Esophagus muscularis mucosa (tissue), 3 donors: ENCODE measurements at regions not wholly inside any gene's neighbourhood (a gene's known extent, or its start where the extent isn't known, plus 50 kb on each side); places are given as distances from the start of the nearest gene placed in this dataset.
"Not testable (repeated sequence)": the region's sequence is repeated elsewhere in the genome, so short reads cannot be mapped to it uniquely, and the experiment has no call there.

Source experiments
- EP300 ChIP-seq: sonication (generic); formaldehyde crosslinking; IDR thresholded peaks from one replicate; pipeline ENCODE4 v1.6.1; 2017; ENCODE audit warnings: antibody characterized with exemption
- POLR2A ChIP-seq: fragments of 450-650 bp; IDR thresholded peaks from one replicate; pipeline ENCODE4 v1.6.1; 2017; ENCODE audit warnings: antibody characterized with exemption, moderate library complexity, mild to moderate bottlenecking, low read depth
- POLR2AphosphoS5 ChIP-seq, 2 donors: sonication (generic); formaldehyde crosslinking; IDR thresholded peaks; one replicate each; pipeline ENCODE4 v1.6.1; 2017; ENCODE audit warnings: antibody characterized with exemption in 2 of 2

- TF ChIP-seq POLR2AphosphoS5 (IDR thresholded peaks at IDR 0.05); EP300; POLR2A: not testable (repeated sequence)
Measured at GRCh38 chr22:15786942-15787733, 97.3 kb downstream of the POTEH start.
